CD4-positive, CD25-positive, alpha-beta regulatory T cell (primary cell): ENCODE measurements at regions not wholly inside any gene's neighbourhood (a gene's known extent, or its start where the extent isn't known, plus 50 kb on each side); places are given as distances from the start of the nearest gene placed in this dataset.
"Not testable (repeated sequence)": the region's sequence is repeated elsewhere in the genome, so short reads cannot be mapped to it uniquely, and the experiment has no call there.

Experiments
- ATAC-seq, 2 donors: fragments of 150-1000 bp; cut with Tn5 transposase; one replicate each; pipeline ENCODE4 v1.10.0; 2021; ENCODE audit warnings: low read depth in 2 of 2, moderate number of reproducible peaks in 2 of 2, moderate library complexity in 1 of 2
- DNase-seq, 3 donors: peaks; one replicate each; pipeline versions ENCODE4 v3.0.0 to v3.0.0-alpha.2; 2012 to 2022; ENCODE audit warnings: mixed read lengths in 1 of 3
- H3K27ac ChIP-seq: one replicate; pipeline ENCODE4 v1.7.0; 2013; ENCODE audit warnings: mild to moderate bottlenecking, low read length; ENCODE audit not compliant: insufficient read depth, poor library complexity, severe bottlenecking
- H3K27me3 ChIP-seq: one replicate; pipeline ENCODE4 v1.7.0; 2013; ENCODE audit warnings: low read length; ENCODE audit not compliant: control insufficient read depth, insufficient read depth
- H3K36me3 ChIP-seq: one replicate; pipeline ENCODE4 v1.7.0; 2013; ENCODE audit warnings: mild to moderate bottlenecking, low read length, moderate library complexity; ENCODE audit not compliant: control insufficient read depth, insufficient read depth
- H3K4me1 ChIP-seq: 2 replicates; pipeline ENCODE4 v1.7.0; 2013; ENCODE audit warnings: mild to moderate bottlenecking, low read length; ENCODE audit not compliant: insufficient read depth, control insufficient read depth, poor library complexity, severe bottlenecking
- H3K4me3 ChIP-seq: one replicate; pipeline ENCODE4 v1.7.0; 2013; ENCODE audit warnings: low read depth, mild to moderate bottlenecking, low read length, moderate library complexity
- H3K9me3 ChIP-seq, 2 experiments: 1 replicate in 1 of 2; 2 replicates in 1 of 2; pipeline ENCODE4 v1.7.0; 2013; ENCODE audit warnings: low read length in 2 of 2, mild to moderate bottlenecking in 1 of 2, moderate library complexity in 1 of 2; ENCODE audit not compliant: control insufficient read depth in 2 of 2
- H3K27ac Mint-ChIP-seq, 3 donors: one replicate each; pipeline ENCODE4 v1.8.0; 2020 to 2022; ENCODE audit warnings: mild to moderate bottlenecking in 3 of 3, mixed read lengths in 3 of 3, moderate library complexity in 2 of 3
- H3K27me3 Mint-ChIP-seq: one replicate; pipeline ENCODE4 v1.8.0; 2022; ENCODE audit warnings: mild to moderate bottlenecking, mixed read lengths
- H3K36me3 Mint-ChIP-seq: one replicate; pipeline ENCODE4 v1.8.0; 2020; ENCODE audit warnings: mixed read lengths
- H3K4me1 Mint-ChIP-seq, 4 donors: one replicate each; pipeline ENCODE4 v1.8.0; 2020 to 2022; ENCODE audit warnings: mixed read lengths in 4 of 4, mild to moderate bottlenecking in 1 of 4
- H3K4me3 Mint-ChIP-seq, 4 donors: one replicate each; pipeline ENCODE4 v1.8.0; 2020 to 2022; ENCODE audit warnings: mild to moderate bottlenecking in 4 of 4, mixed read lengths in 4 of 4, moderate library complexity in 3 of 4
- H3K9me3 Mint-ChIP-seq, 7 donors: one replicate each; pipeline ENCODE4 v1.8.0; 2020 to 2022; ENCODE audit warnings: mixed read lengths in 7 of 7, mild to moderate bottlenecking in 3 of 7, moderate library complexity in 2 of 7

DNA sequence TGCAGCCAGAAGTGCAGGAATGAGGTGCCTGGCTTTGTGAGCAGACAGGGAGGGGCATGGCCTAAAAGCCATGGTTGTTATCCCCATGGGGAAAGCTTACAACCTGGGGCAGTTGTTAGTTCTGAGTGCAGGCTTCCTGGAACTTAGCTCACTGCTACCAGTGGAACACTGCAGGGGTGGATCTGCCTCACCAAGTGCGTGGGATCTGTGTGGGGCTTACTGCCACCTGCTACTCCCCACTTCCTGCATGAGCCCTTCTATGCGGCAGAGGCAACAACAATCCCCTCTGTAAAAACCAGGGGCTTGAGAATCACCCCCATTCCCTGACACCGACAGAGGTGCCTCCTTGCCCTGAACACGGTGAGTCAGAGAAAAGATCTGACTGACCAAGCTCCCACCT is 174.6 kb downstream of the SPIN4 start:
- H3K27me3 ChIP-seq, H3K4me1 ChIP-seq, H3K9me3 Mint-ChIP-seq, H3K27ac Mint-ChIP-seq, DNase-seq, H3K36me3 Mint-ChIP-seq, H3K36me3 ChIP-seq, H3K4me3 Mint-ChIP-seq, H3K27ac ChIP-seq, ATAC-seq, H3K27me3 Mint-ChIP-seq, H3K4me1 Mint-ChIP-seq, H3K9me3 ChIP-seq, H3K4me3 ChIP-seq: not testable (repeated sequence)

DNA sequence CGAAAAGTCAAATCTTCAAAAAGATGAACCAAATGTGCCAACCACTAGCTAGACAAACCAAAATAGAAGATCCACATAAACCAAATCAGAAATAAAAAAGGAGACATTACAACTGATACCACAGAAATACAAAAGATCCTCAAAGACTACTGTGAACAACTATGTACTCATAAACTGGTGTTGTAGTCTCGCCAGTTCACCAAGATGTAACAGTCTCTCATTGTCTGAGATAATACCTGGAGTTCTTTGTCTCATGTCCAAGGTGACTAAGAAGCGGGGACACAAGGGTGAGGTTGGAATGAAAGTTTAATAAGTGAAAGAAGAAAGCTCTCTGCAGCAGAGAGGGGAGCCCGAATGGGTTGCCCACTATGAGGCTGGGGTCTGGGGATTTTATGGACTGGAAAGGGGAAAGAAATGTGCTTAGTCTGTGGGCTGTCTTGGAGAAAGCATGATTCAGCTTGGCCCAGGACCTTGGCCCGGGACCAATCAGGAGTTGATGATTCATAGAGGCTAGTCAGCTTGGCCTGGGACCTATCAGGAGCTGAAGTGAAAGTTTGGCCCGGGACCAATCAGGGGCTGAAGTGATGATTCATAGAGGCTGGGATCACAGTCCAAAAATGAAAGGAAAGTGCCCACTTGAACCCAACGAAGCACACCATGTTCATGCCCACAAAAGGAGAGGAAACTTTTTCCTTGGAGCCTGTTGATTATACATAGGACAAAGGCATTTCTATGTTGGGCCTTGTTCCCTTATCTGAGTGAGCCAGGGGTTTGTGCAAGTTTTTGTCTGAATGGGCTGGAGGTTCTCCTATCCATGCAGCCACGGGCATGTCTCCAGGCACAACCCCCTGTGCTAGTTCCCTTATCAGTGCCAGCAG is 177.1 kb downstream of the SPIN4 start:
- H3K4me1 ChIP-seq, H3K36me3 Mint-ChIP-seq, H3K36me3 ChIP-seq, H3K4me1 Mint-ChIP-seq, DNase-seq, H3K27ac Mint-ChIP-seq, H3K27me3 ChIP-seq, H3K9me3 Mint-ChIP-seq, H3K4me3 ChIP-seq, ATAC-seq, H3K27me3 Mint-ChIP-seq, H3K27ac ChIP-seq, H3K4me3 Mint-ChIP-seq, H3K9me3 ChIP-seq: not testable (repeated sequence)

DNA sequence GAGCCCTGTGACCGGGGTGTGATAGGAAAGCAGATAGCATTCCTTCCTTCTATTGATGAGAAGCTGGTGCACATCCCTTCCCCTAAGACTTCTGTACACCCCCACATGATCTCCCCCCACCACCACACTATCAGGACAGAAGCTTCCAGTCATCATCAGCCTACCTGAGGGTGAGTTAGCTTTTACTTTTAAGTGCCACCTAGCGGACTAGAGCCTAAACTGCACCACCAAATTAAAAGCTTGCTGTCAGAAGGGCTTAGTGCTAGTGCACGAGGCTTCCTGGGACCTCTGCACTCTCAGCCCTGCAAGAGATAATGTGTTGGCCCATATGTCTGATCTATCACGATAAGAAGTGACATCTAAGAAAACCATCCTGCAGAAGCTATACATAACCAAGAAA is 181.7 kb downstream of the SPIN4 start:
- H3K9me3 Mint-ChIP-seq, H3K4me1 ChIP-seq, H3K4me3 ChIP-seq, H3K36me3 Mint-ChIP-seq, DNase-seq, H3K27ac Mint-ChIP-seq, H3K27me3 ChIP-seq, H3K36me3 ChIP-seq, H3K27me3 Mint-ChIP-seq, ATAC-seq, H3K4me3 Mint-ChIP-seq, H3K27ac ChIP-seq, H3K9me3 ChIP-seq, H3K4me1 Mint-ChIP-seq: not testable (repeated sequence)

- H3K4me3 ChIP-seq, ATAC-seq, H3K27ac ChIP-seq, H3K27me3 Mint-ChIP-seq, H3K36me3 Mint-ChIP-seq, H3K36me3 ChIP-seq, H3K4me1 ChIP-seq, H3K4me1 Mint-ChIP-seq, H3K27ac Mint-ChIP-seq, H3K27me3 ChIP-seq, H3K9me3 ChIP-seq, DNase-seq, H3K9me3 Mint-ChIP-seq, H3K4me3 Mint-ChIP-seq: not testable (repeated sequence)
These were observed 182.2 kb downstream of the SPIN4 start for GRCh38 chrX:63168949-63169348.

DNA sequence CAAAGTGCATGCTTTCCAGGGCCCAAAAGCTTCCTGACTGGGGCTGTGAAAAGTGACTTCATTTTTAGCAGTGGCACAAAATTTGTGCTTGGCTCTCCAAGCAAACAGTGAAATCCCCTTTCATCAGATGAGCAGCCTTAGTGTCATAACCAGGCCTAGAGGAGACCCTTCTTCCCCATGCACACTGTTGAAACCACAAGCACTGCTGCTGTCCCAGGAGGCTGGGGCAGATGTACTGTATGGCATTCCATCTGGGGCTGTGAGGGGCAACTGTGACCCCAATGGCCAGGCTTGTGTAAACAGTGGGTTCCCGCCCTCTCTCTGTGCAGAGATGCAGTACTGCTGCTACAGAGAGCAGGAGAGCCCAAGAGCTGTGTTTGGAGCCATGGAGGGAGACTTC is 184.1 kb downstream of the SPIN4 start:
- H3K27ac Mint-ChIP-seq, H3K4me3 Mint-ChIP-seq, ATAC-seq, H3K9me3 Mint-ChIP-seq, H3K27me3 ChIP-seq, H3K27ac ChIP-seq, H3K4me3 ChIP-seq, H3K4me1 ChIP-seq, H3K27me3 Mint-ChIP-seq, H3K36me3 ChIP-seq, DNase-seq, H3K4me1 Mint-ChIP-seq, H3K36me3 Mint-ChIP-seq, H3K9me3 ChIP-seq: not testable (repeated sequence)

DNA sequence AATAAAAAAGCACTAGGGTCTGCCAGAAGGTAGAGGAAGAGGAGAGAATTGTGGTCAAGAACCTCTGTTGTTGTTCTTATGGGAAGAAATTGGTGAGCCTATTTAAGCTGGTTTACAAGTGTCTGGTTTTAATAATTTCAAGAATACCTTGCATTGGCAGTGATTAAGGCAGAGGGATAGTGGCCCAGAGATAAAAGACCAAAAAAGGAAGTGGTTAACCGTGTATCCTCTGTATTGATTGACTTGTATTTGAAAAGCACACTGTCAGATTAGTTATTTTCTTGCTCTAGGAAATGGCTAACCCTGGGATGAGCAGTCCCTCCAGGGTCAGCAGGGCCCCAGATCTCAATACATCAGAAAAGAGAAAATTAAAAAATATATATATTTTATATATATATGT is 190.1 kb downstream of the SPIN4 start:
- not testable (repeated sequence) for DNase-seq, H3K27ac Mint-ChIP-seq, H3K9me3 Mint-ChIP-seq, H3K27me3 ChIP-seq, H3K4me1 Mint-ChIP-seq, H3K27me3 Mint-ChIP-seq, H3K4me3 Mint-ChIP-seq, H3K36me3 ChIP-seq, H3K27ac ChIP-seq, H3K36me3 Mint-ChIP-seq, H3K9me3 ChIP-seq, H3K4me3 ChIP-seq, H3K4me1 ChIP-seq, ATAC-seq

DNA sequence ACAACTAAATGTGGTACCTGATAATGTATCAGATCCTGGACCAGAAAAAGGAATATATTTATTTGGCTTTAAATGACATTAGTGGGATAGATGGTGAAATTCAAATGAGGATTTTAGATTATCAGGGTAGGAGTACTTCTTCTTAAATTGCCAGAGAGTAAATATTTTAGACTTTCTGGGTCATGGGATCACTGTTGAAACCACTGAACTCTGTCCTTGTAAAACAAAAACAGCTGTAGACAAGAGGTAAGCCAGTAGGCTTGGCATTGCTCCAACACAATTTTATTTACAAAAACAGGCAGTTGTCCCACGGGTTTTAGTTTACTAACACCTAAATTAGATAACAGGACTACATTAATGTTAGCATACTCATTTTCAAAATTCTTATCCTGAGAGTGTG is 190.8 kb downstream of the SPIN4 start:
- H3K27ac Mint-ChIP-seq, H3K27me3 Mint-ChIP-seq, H3K36me3 Mint-ChIP-seq, H3K27me3 ChIP-seq, H3K4me3 Mint-ChIP-seq, H3K4me3 ChIP-seq, H3K4me1 ChIP-seq, H3K9me3 Mint-ChIP-seq, DNase-seq, H3K36me3 ChIP-seq, H3K9me3 ChIP-seq, ATAC-seq, H3K27ac ChIP-seq, H3K4me1 Mint-ChIP-seq: not testable (repeated sequence)

- H3K27me3 Mint-ChIP-seq, H3K9me3 Mint-ChIP-seq, H3K27me3 ChIP-seq, DNase-seq, H3K36me3 ChIP-seq, H3K36me3 Mint-ChIP-seq, ATAC-seq, H3K4me1 ChIP-seq, H3K27ac Mint-ChIP-seq, H3K4me1 Mint-ChIP-seq, H3K4me3 Mint-ChIP-seq, H3K4me3 ChIP-seq, H3K9me3 ChIP-seq, H3K27ac ChIP-seq: not testable (repeated sequence)
These were observed 205.6 kb downstream of the SPIN4 start for GRCh38 chrX:63145526-63145925.
